ENCODE measurements at regions not wholly inside any gene's neighbourhood (a gene's known extent, or its start where the extent isn't known, plus 50 kb on each side); places are given as distances from the start of the nearest gene placed in this dataset.

GRCh38 chr13:104980586-104980985 lies 1554.9 kb downstream of the EFNB2 start:
- H3K4me3 ChIP-seq (ENCODE audit: low read depth, low read length) = no peak overlapping the region
- no peak for DNase-seq (ENCODE audit: low read depth)
- no peak for TF ChIP-seq CTCF (conservative IDR thresholded peaks at IDR 0.05; ENCODE audit: low read depth, low read length)

- H3K4me3 ChIP-seq (ENCODE audit: low read depth, low read length) = no peak overlapping the region
- TF ChIP-seq CTCF (conservative IDR thresholded peaks at IDR 0.05; ENCODE audit: low read depth, low read length) = no peak
- no peak for DNase-seq (ENCODE audit: low read depth)
Observed at GRCh38 chr13:104979281-104980030, 1556.0 kb downstream of the EFNB2 start.

DNA sequence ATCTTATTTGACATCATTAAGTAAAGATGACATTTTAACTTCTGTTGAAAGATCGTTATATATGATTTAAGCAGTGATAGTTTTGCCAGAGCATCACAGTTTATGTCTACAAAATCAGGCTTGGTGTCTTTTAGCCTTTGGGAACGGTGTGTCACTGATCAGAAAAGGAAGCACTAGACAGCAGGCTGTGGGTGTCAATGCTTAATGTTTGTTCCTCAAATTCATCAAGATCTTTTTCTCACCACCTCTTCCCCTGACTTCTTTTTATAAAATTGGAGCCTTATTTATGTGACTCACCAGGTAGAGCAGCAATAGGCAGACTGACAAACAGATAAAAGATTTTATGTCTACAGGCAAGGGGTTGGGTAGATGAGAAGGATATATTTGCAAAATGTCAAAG lies 1558.5 kb downstream of the EFNB2 start:
- TF ChIP-seq CTCF (conservative IDR thresholded peaks at IDR 0.05; ENCODE audit: low read depth, low read length) = no peak
- DNase-seq (ENCODE audit: low read depth) = no peak
- no peak overlapping the region for H3K4me3 ChIP-seq (ENCODE audit: low read depth, low read length)

GRCh38 chr13:104975272-104975671 lies 1560.2 kb downstream of the EFNB2 start:
- no peak overlapping the region for H3K4me3 ChIP-seq (ENCODE audit: low read depth, low read length)
- no peak for DNase-seq (ENCODE audit: low read depth)
- no peak for TF ChIP-seq CTCF (conservative IDR thresholded peaks at IDR 0.05; ENCODE audit: low read depth, low read length)

- no peak overlapping the region for H3K4me3 ChIP-seq (ENCODE audit: low read depth, low read length)
- no peak for DNase-seq (ENCODE audit: low read depth)
- TF ChIP-seq CTCF (conservative IDR thresholded peaks at IDR 0.05; ENCODE audit: low read depth, low read length) = no peak
Observed at GRCh38 chr13:104968876-104969275, 1566.6 kb downstream of the EFNB2 start.

- DNase-seq (ENCODE audit: low read depth) = no peak
- TF ChIP-seq CTCF (conservative IDR thresholded peaks at IDR 0.05; ENCODE audit: low read depth, low read length) = no peak
- H3K4me3 ChIP-seq (ENCODE audit: low read depth, low read length) = no peak overlapping the region
Observed at GRCh38 chr13:104967836-104968630, 1567.4 kb downstream of the EFNB2 start.
